D721Med (cell line): ENCODE measurements at regions not wholly inside any gene's neighbourhood (a gene's known extent, or its start where the extent isn't known, plus 50 kb on each side); places are given as distances from the start of the nearest gene placed in this dataset.

Source experiments
- DNase-seq: peaks from one replicate; pipeline ENCODE4 v3.0.0; 2011; ENCODE audit warnings: low spot score; ENCODE audit not compliant: insufficient read length
- FAIRE-seq: peaks from 2 replicates; lab custom pipeline; 2011; peaks lifted over from hg19 to GRCh38; lab: Jason Lieb, UNC
- TF ChIP-seq, protein P1 (sequence below): IDR thresholded peaks from 2 replicates; pipeline ENCODE4 v1.5.1; 2012; ENCODE audit warnings: mild to moderate bottlenecking, control low read depth; ENCODE audit not compliant: insufficient read depth; ENCODE audit errors: missing control alignments

DNA sequence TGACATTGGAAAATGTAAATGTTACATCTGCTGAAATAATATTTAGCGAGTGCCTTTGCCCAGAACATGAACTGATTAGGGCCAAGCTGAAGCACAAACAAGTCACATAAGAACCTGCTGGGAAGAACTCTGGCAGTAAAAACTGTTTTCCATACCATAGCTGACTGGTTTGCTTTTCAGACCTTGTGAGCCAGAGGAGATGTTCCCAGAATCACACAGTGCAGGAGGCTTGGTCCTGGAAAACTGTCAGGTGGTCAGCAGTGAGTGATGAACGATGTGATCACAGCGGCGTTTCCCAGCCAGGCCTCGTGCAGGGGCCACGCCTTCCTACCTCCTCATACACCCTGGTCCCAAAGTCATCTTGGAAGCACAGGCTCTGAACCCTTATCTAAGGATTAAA lies 164.2 kb upstream of the EEPD1 start:
- no peak for FAIRE-seq
- no peak for DNase-seq
- TF ChIP-seq, protein P1, sequence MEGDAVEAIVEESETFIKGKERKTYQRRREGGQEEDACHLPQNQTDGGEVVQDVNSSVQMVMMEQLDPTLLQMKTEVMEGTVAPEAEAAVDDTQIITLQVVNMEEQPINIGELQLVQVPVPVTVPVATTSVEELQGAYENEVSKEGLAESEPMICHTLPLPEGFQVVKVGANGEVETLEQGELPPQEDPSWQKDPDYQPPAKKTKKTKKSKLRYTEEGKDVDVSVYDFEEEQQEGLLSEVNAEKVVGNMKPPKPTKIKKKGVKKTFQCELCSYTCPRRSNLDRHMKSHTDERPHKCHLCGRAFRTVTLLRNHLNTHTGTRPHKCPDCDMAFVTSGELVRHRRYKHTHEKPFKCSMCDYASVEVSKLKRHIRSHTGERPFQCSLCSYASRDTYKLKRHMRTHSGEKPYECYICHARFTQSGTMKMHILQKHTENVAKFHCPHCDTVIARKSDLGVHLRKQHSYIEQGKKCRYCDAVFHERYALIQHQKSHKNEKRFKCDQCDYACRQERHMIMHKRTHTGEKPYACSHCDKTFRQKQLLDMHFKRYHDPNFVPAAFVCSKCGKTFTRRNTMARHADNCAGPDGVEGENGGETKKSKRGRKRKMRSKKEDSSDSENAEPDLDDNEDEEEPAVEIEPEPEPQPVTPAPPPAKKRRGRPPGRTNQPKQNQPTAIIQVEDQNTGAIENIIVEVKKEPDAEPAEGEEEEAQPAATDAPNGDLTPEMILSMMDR = no peak

DNA sequence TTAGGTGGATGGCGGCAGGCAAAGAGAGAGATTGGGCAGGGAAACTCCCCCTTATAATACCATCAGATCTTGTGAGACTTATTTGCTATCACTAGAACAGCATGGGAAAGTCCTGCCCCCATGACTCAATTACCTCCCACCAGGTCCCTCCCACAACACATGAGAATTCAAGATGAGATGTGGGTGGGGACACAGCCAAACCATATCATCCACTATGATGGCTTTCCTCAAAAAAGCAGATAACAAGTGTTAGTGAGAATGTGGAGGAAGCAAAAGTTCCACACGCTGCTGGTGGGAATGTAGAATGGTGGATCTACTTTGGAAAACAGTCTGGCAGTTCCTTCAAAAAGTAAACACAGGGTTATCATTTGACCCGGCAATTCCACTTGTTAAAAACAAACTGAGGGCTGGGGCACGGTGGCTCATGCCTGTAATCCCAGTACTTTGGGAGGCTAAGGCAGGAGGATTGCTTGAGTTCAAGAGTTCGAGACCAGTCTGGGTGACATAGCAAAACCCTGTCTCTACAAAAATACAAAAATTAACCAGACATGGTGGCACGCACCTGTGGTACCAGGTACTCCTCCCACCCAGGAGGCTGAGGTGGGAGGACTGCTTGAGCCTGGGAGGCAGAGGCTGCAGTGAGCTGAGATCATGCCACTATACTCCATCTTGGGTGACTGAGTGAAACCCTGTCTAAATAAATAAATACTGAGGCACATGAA lies 161.4 kb upstream of the EEPD1 start:
- FAIRE-seq = no peak
- TF ChIP-seq, protein P1 = no peak
- DNase-seq = no peak

DNA sequence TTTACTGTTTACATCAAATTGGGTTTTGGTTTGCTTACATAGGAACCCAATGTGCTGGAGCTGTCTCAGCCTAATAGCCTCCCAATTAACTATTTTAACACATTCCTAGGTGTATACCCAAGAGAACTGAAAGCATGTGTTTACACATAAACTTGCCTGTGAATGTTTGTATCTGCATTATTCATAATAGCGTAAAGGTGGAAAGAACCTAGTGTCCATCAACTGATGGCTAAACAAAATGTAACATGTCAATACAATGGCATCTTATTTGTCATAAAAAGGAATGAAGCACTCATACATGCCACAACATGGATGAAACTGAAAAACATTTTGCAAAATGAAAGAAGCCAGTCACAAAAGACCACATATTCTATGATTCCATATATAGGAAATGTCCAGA lies 160.6 kb upstream of the EEPD1 start:
- TF ChIP-seq, protein P1 = no peak
- no peak for FAIRE-seq
- DNase-seq = no peak

DNA sequence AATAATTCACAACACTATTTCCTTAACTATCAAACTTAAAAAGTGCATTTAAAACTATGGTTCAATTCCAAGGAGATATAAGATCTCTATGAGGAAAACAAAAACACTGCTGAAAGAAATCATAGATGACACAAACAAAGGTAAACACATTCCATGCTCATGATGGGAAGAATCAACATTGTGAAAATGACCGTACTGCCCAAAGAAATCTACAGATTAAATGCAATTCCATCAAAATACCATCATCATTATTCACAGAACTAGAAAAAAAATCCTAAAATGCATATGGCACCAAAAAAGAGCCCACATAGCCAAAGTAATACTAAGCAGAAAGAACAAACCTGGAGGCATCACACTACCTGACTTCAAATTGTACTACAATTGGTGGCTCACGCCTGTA lies 159.9 kb upstream of the EEPD1 start:
- FAIRE-seq (no peak), DNase-seq (no peak)
- TF ChIP-seq, protein P1 = no peak

DNA sequence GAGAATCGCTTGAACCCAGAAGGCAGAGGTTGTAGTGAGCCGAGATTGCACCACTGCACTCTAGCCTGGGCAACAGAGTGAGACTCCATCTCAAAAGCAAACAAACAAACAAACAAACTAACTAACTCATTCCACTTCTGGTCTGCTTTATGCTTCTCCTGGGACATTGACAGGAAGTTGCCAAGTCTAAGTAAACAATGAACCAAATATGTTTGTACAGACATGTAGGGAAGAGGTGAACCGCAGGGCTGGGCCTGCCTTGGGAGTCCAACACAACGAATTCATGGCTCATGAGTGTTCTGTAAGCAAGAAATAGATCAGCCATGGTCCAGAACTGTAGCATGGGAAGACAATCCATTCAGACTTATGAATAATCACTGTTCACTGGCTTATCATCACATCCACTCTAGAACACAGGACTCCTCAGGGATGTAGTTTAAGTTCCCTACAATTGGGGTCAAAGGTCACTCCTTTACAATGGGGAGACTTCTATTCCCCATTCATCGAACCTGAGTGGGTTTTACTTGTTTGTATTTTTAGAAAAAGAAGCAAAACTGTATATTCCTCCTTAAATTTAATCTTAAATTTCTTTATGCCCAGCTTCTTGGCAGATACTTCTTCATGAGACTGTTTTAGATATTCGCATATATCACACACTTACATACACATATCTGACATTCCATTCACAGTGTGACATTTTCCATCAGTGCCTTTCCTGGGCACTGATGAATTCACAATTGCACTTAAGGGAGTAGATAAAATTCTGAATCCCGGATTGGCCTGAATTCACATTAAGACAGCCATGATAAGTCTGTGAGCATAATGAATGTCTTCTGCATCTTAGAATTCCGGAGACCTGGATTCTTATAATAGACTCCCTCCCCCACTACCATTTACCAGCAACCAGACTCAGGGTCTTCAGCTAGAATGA lies 159.1 kb upstream of the EEPD1 start:
- TF ChIP-seq, protein P1 = no peak
- DNase-seq = no peak
- FAIRE-seq = no peak

DNA sequence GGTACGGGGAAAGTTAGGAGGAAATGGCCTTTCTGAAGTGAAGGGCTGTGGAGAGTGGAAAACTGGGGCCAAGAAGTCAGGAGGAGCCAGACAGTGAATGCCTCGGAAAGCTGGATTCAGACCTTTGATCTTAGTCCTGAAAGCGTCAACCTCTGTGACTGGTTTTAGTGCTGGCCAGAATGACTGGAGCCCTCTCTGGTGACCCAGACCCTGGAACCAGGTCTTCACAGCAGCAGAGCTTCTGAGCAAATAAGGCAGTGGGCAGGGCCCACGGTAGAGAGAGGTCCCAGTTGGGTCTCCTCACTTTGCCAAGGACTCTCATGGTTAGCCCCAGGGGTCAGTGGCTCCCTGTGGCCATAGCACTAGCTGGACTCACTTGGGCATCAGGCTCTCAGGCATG lies 157.7 kb upstream of the EEPD1 start:
- no peak for DNase-seq
- no peak for FAIRE-seq
- TF ChIP-seq, protein P1 = no peak

DNA sequence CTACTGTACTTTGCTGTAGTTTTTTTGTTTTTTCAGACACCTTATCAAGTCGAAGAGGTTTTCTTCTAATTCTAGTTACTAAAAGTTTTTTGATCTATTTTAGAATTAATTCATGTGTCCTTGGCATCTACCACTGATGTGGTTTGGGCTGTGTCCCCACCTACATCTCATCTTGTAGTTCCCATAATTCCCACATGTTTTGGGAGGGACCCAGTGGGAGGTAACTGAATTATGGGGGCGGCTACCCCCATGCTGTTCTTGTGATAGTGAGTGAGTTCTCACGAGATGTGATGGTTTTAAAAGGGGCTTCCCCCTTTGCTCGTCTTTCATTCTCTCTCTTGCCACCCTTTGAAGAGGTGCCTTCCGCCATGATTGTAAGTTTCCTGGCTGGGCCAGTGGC lies 154.6 kb upstream of the EEPD1 start:
- DNase-seq = no peak
- FAIRE-seq = no peak
- TF ChIP-seq, protein P1 = no peak
